H1 (cell line): ENCODE measurements at regions not wholly inside any gene's neighbourhood (a gene's known extent, or its start where the extent isn't known, plus 50 kb on each side); places are given as distances from the start of the nearest gene placed in this dataset.

Experiments
- CTCF ChIA-PET: fragments of 300-600 bp; sonication (Branson Sonifier 250); formaldehyde crosslinking; loops from one replicate; lab custom pipeline; 2021; ENCODE audit not compliant: partially characterized antibody; lab: Charles Lee
- POLR2A ChIA-PET: fragments of 300-600 bp; sonication (Branson Sonifier 250); formaldehyde crosslinking; loops from one replicate; lab custom pipeline; 2021; ENCODE audit warnings: inconsistent platforms; ENCODE audit not compliant: partially characterized antibody; lab: Charles Lee
- DNase-seq, 2 experiments: peaks; one replicate each; pipeline versions ENCODE4 v3.0.0 to v3.0.0-alpha.2; 2010 to 2022; ENCODE audit warnings: low spot score in 2 of 2, low read depth in 1 of 2, mixed read lengths in 1 of 2
- FAIRE-seq: peaks from 2 replicates; lab custom pipeline; 2011; peaks lifted over from hg19 to GRCh38; lab: Jason Lieb, UNC
- H2AFZ ChIP-seq: 2 replicates; pipeline ENCODE4 v1.8.1; 2012; ENCODE audit warnings: low read length, inconsistent platforms
- H2AK5ac ChIP-seq: 2 replicates; pipeline ENCODE4 v1.6.1; 2013; ENCODE audit warnings: low read depth, low read length
- H2BK120ac ChIP-seq: replicated peaks from 2 replicates; pipeline ENCODE3; 2013; ENCODE audit warnings: low read depth, low read length, inconsistent platforms
- H2BK12ac ChIP-seq: 2 replicates; pipeline ENCODE4 v1.6.1; 2013; ENCODE audit warnings: low read depth, low read length
- H2BK15ac ChIP-seq: 2 replicates; pipeline ENCODE4 v1.6.1; 2013; ENCODE audit warnings: low read length
- H2BK20ac ChIP-seq: 2 replicates; pipeline ENCODE4 v1.6.1; 2013; ENCODE audit warnings: low read length
- H2BK5ac ChIP-seq: 2 replicates; pipeline ENCODE4 v1.6.1; 2013; ENCODE audit warnings: low read depth, low read length
- H3K14ac ChIP-seq: 2 replicates; pipeline ENCODE4 v1.6.1; 2013; ENCODE audit warnings: inconsistent platforms; ENCODE audit not compliant: insufficient read length
- H3K18ac ChIP-seq: 2 replicates; pipeline ENCODE4 v1.6.1; 2013; ENCODE audit warnings: low read length; ENCODE audit errors: extremely low read depth
- H3K23ac ChIP-seq: 2 replicates; pipeline ENCODE4 v1.6.1; 2013; ENCODE audit warnings: inconsistent platforms; ENCODE audit not compliant: insufficient read length
- H3K23me2 ChIP-seq: 2 replicates; pipeline ENCODE4 v1.6.1; 2013; ENCODE audit warnings: low read depth, low read length
- H3K27ac ChIP-seq: 2 replicates; pipeline ENCODE4 v1.6.1; 2011; ENCODE audit warnings: low read depth, low read length, inconsistent platforms
- H3K27me3 ChIP-seq, 4 experiments: replicated peaks in 1 of 4; 1 replicate in 1 of 4; 2 replicates in 3 of 4; pipeline versions ENCODE4 v1.6.1 to v1.8.1; 2011 to 2013; ENCODE audit warnings: low read length in 3 of 4, mild to moderate bottlenecking in 3 of 4, inconsistent platforms in 2 of 4, mixed read lengths in 2 of 4, moderate library complexity in 1 of 4; ENCODE audit not compliant: control insufficient read depth in 3 of 4, insufficient read depth in 3 of 4; ENCODE audit errors: extremely low read depth in 1 of 4
- H3K36me3 ChIP-seq, 4 experiments: 2 replicates each; pipeline versions ENCODE4 v1.6.1 to v1.8.1; 2011 to 2013; ENCODE audit warnings: mild to moderate bottlenecking in 4 of 4, low read length in 3 of 4, moderate library complexity in 2 of 4, control low read depth in 1 of 4, inconsistent platforms in 1 of 4; ENCODE audit not compliant: insufficient read depth in 4 of 4, control insufficient read depth in 2 of 4
- H3K4ac ChIP-seq: replicated peaks from 2 replicates; pipeline ENCODE3; 2013; ENCODE audit warnings: low read length, low read depth, mixed read lengths, inconsistent platforms; ENCODE audit not compliant: insufficient read length
- H3K4me1 ChIP-seq, 4 experiments: replicated peaks in 1 of 4; 1 replicate in 1 of 4; 2 replicates in 3 of 4; pipeline versions ENCODE4 v1.6.1 to v1.8.1; 2011 to 2013; ENCODE audit warnings: low read length in 3 of 4, inconsistent platforms in 2 of 4, mixed read lengths in 1 of 4; ENCODE audit not compliant: insufficient read depth in 4 of 4, control insufficient read depth in 3 of 4
- H3K4me2 ChIP-seq, 2 experiments: 2 replicates each; pipeline versions ENCODE4 v1.6.1 to v1.8.1; 2011 to 2013; ENCODE audit warnings: low read depth in 2 of 2, low read length in 2 of 2, control low read depth in 1 of 2, inconsistent platforms in 1 of 2, mild to moderate bottlenecking in 1 of 2; ENCODE audit not compliant: insufficient read depth in 1 of 2
- H3K4me3 ChIP-seq, 4 experiments: fragments of 200-600, 300-600 bp in 1 of 4; sonication (generic), shearing (Covaris generic), sonication (Bioruptor Twin) in 1 of 4; 2 replicates each; pipeline versions ENCODE4 v1.5.1 to v1.8.1; 2011 to 2016; ENCODE audit warnings: low read length in 4 of 4, low read depth in 3 of 4, control low read depth in 2 of 4, inconsistent platforms in 2 of 4, mild to moderate bottlenecking in 2 of 4, mixed read lengths in 1 of 4, moderate library complexity in 1 of 4; ENCODE audit not compliant: insufficient read depth in 2 of 4; ENCODE audit errors: extremely low read depth in 1 of 4
- H3K56ac ChIP-seq: replicated peaks from 2 replicates; pipeline ENCODE3; 2013; ENCODE audit warnings: low read depth, mild to moderate bottlenecking, mixed read lengths, low read length, inconsistent platforms; ENCODE audit not compliant: insufficient read length
- H3K79me1 ChIP-seq: 2 replicates; pipeline ENCODE4 v1.6.1; 2013; ENCODE audit warnings: low read depth, low read length, control low read depth
- H3K79me2 ChIP-seq, 2 experiments: 2 replicates each; pipeline versions ENCODE4 v1.6.1 to v1.8.1; 2012 to 2013; ENCODE audit warnings: low read length in 2 of 2, mild to moderate bottlenecking in 2 of 2, inconsistent platforms in 1 of 2; ENCODE audit not compliant: insufficient read depth in 2 of 2, control insufficient read depth in 1 of 2
- H3K9ac ChIP-seq, 4 experiments: replicated peaks in 1 of 4; 1 replicate in 1 of 4; 2 replicates in 3 of 4; pipeline versions ENCODE4 v1.6.1 to v1.8.1; 2011 to 2013; ENCODE audit warnings: low read depth in 3 of 4, low read length in 3 of 4, control low read depth in 2 of 4, mild to moderate bottlenecking in 2 of 4, moderate library complexity in 2 of 4, inconsistent platforms in 1 of 4; ENCODE audit errors: extremely low read depth in 1 of 4
- H3K9me3 ChIP-seq, 2 experiments: 2 replicates each; pipeline versions ENCODE4 v1.6.1 to v1.8.1; 2012 to 2013; ENCODE audit warnings: mild to moderate bottlenecking in 2 of 2, moderate library complexity in 2 of 2, control low read depth in 1 of 2, inconsistent platforms in 1 of 2, low read depth in 1 of 2, low read length in 1 of 2, mixed read lengths in 1 of 2; ENCODE audit not compliant: insufficient read depth in 2 of 2
- H4K20me1 ChIP-seq, 2 experiments: replicated peaks in 1 of 2; 2 replicates each; pipeline versions ENCODE3 to v1.8.1; 2011 to 2013; ENCODE audit warnings: inconsistent platforms in 2 of 2, low read length in 2 of 2, mild to moderate bottlenecking in 1 of 2; ENCODE audit not compliant: insufficient read depth in 2 of 2, control insufficient read depth in 1 of 2
- H4K5ac ChIP-seq: 2 replicates; pipeline ENCODE4 v1.6.1; 2013; ENCODE audit warnings: low read length, low read depth, mixed read lengths, inconsistent platforms; ENCODE audit not compliant: insufficient read length
- H4K8ac ChIP-seq: 2 replicates; pipeline ENCODE4 v1.8.0; 2013; ENCODE audit warnings: mild to moderate bottlenecking, moderate library complexity, low read length, inconsistent platforms; ENCODE audit not compliant: insufficient read depth; ENCODE audit errors: extremely low read depth
- H4K91ac ChIP-seq: replicated peaks from 2 replicates; pipeline ENCODE3; 2013; ENCODE audit warnings: low read length, mixed read lengths, inconsistent platforms; ENCODE audit not compliant: insufficient read length
- CTBP2 ChIP-seq: IDR thresholded peaks from 2 replicates; pipeline ENCODE4 v1.7.0; 2011; ENCODE audit warnings: borderline replicate concordance, mild to moderate bottlenecking, moderate library complexity, mixed read lengths, low read length; ENCODE audit not compliant: insufficient read depth, insufficient read length
- FOSL1 ChIP-seq: IDR thresholded peaks from 2 replicates; pipeline ENCODE4 v1.6.1; 2011; ENCODE audit warnings: mild to moderate bottlenecking, low read depth, low read length, moderate library complexity; ENCODE audit not compliant: insufficient read depth
- KDM5A ChIP-seq: fragments of 200-600 bp; IDR thresholded peaks from 2 replicates; pipeline ENCODE4 v1.7.1; 2012; ENCODE audit warnings: mild to moderate bottlenecking, low read length, inconsistent platforms, mixed read lengths
- MAFK ChIP-seq: IDR thresholded peaks from 2 replicates; pipeline ENCODE4 v1.6.1; 2012; ENCODE audit warnings: low read depth, mild to moderate bottlenecking, improper control_type of control experiment, low read length
- NRF1 ChIP-seq: IDR thresholded peaks from 2 replicates; pipeline ENCODE4 v1.6.1; 2011; ENCODE audit warnings: mild to moderate bottlenecking, low read depth, low read length, improper control_type of control experiment
- PHF8 ChIP-seq: fragments of 200-600 bp; sonication (generic); conservative IDR thresholded peaks from 2 replicates; pipeline ENCODE4 v1.7.1; 2012; ENCODE audit warnings: low read depth, mild to moderate bottlenecking, inconsistent platforms, low read length, moderate library complexity
- POLR2A ChIP-seq, 2 experiments: IDR thresholded peaks; 1 replicate in 1 of 2; 2 replicates in 1 of 2; pipeline ENCODE4 v1.6.1; 2011; ENCODE audit warnings: low read depth in 2 of 2, low read length in 2 of 2, mild to moderate bottlenecking in 2 of 2; ENCODE audit errors: control extremely low read depth in 1 of 2
- POLR2AphosphoS5 ChIP-seq: IDR thresholded peaks from 2 replicates; pipeline ENCODE4 v1.6.1; 2011; ENCODE audit warnings: low read depth, low read length
- SP2 ChIP-seq: IDR thresholded peaks from 2 replicates; pipeline ENCODE4 v1.6.1; 2012; ENCODE audit warnings: mild to moderate bottlenecking, low read length, inconsistent platforms
- whole genome bisulfite sequencing, 2 experiments: shearing (Covaris generic) in 1 of 2; methylation state at CpG; one replicate each; pipeline versions ENCODE4 v1.1.6 to v1.1.7; 2013 to 2015; ENCODE audit warnings: low lambda C conversion rate in 2 of 2, mixed read lengths in 2 of 2, inconsistent platforms in 1 of 2, low coverage in 1 of 2, missing lambda C conversion rate in 1 of 2; ENCODE audit not compliant: insufficient replicate concordance in 2 of 2, insufficient coverage in 1 of 2, insufficient read length in 1 of 2; ENCODE audit errors: extremely low coverage in 1 of 2, missing lambda C conversion rate in 1 of 2; 5-methylcytosine and 5-hydroxymethylcytosine counted together

GRCh38 chr4:92241094-92241493 is 62.7 kb upstream of the GRID2 start:
- 84% methylated on average over 2 of the region's 2 CpGs; no CpG with 5 or more reads in 1 of the 2 experiments for WGBS, 2 experiments
- no peaks in the 10 kb centered on the region for H3K79me2 ChIP-seq
- CTCF ChIA-PET: interaction anchor here (1.2 kb wide), 1 partner anchor 12 kb away, joined by 3 read pairs; no protein-coding TSS in a partner anchor

More at GRCh38 chr4:92241094-92241493, 62.7 kb upstream of the GRID2 start:
- Histone ChIP-seq H2BK120ac (no peak overlapping the region), H3K4me2 (no peak overlapping the region), H3K79me1 (no peaks in the 10 kb centered on the region), H2AK5ac (no peak overlapping the region), H3K36me3 (peaks cover 0 to 5% (median 0%) of the 10 kb centered on the region in 4 experiments; a peak in 1 of 8 replicates), H3K9ac (no peak overlapping the region), H3K9me3 (peaks cover 0 to 4% of the 10 kb centered on the region in 2 experiments; a peak in 2 of 4 replicates), H2BK20ac (no peak overlapping the region), H3K4me1 (no peaks in the 10 kb centered on the region), H3K23me2 (no peaks in the 10 kb centered on the region), H3K14ac (no peak overlapping the region), H3K4me3 (no peak overlapping the region), H3K18ac (no peak overlapping the region), H3K4ac (no peak overlapping the region), H2BK5ac (no peak overlapping the region), H3K56ac (no peak overlapping the region), H2BK15ac (no peak overlapping the region), H3K23ac (no peak overlapping the region), H4K20me1 (no peaks in the 10 kb centered on the region), H2BK12ac (no peak overlapping the region), H2AFZ (no peak overlapping the region), H4K91ac (no peak overlapping the region), H3K27me3 (no peaks in the 10 kb centered on the region), H3K27ac (no peak overlapping the region), H4K8ac (no peak overlapping the region), H4K5ac (no peak overlapping the region)
- TF ChIP-seq MAFK: no peak
- TF ChIP-seq FOSL1: no peak
- TF ChIP-seq POLR2A (IDR thresholded peaks at IDR 0.05; ENCODE audit: control extremely low read depth in 1 of 2, low read depth in 2 of 2, low read length in 2 of 2): no peak
- TF ChIP-seq PHF8: no peak
- no peak for TF ChIP-seq KDM5A
- no peak for TF ChIP-seq CTBP2
- no peak for TF ChIP-seq NRF1
- no peak for TF ChIP-seq POLR2AphosphoS5
- no peak for TF ChIP-seq SP2
- FAIRE-seq (no peak), DNase-seq (no peak)
- POLR2A ChIA-PET: no interaction called here
